GM12878 (cell line): ENCODE measurements at regions not wholly inside any gene's neighbourhood (a gene's known extent, or its start where the extent isn't known, plus 50 kb on each side); places are given as distances from the start of the nearest gene placed in this dataset.

Source experiments
- ATAC-seq: fragments of 200-7000 bp; cut with Tn5 transposase; 3 replicates; pipeline ENCODE4 v1.9.1; 2020; ENCODE audit warnings: mild to moderate bottlenecking, moderate library complexity
- BruUV-seq: library from RNA; stranded (reverse); fragments of 400-500 nt; replicated peaks from 2 replicates; lab custom pipeline; 2021; lab: Mats Ljungman, UMichigan
- CTCF ChIA-PET: fragments of 300-600 bp; sonication (Branson Sonifier 250); formaldehyde crosslinking; extraction: SDS; loops from one replicate; lab custom pipeline; 2021; ENCODE audit warnings: inconsistent platforms; lab: Yijun Ruan, JAX
- POLR2A ChIA-PET: fragments of 350-600 bp; formaldehyde crosslinking; extraction: SDS; loops from one replicate; lab custom pipeline; 2021; ENCODE audit warnings: inconsistent platforms; lab: Charles Lee
- RAD21 ChIA-PET: fragments of 300-600 bp; sonication (Branson Sonifier 250); formaldehyde crosslinking; loops from one replicate; lab custom pipeline; 2023; ENCODE audit warnings: antibody characterized with exemption; ENCODE audit not compliant: unreplicated experiment; lab: Charles Lee
- SMC1A ChIA-PET: fragments of 300-600 bp; sonication (Branson Sonifier 250); formaldehyde crosslinking; loops from one replicate; lab custom pipeline; 2023; ENCODE audit not compliant: unreplicated experiment, uncharacterized antibody; lab: Charles Lee
- DNase-seq: peaks from one replicate; pipeline ENCODE4 v3.0.0-alpha.2; 2011; ENCODE audit warnings: low read depth, low spot score
- FAIRE-seq: peaks from 3 replicates; lab custom pipeline; 2011; peaks lifted over from hg19 to GRCh38; lab: Jason Lieb, UNC
- H2AFZ ChIP-seq: 2 replicates; pipeline ENCODE4 v1.6.0; 2011; ENCODE audit warnings: low read depth, low read length, control low read depth; ENCODE audit not compliant: control insufficient read depth
- H3K27ac ChIP-seq: 2 replicates; pipeline ENCODE4 v1.5.1; 2011; ENCODE audit warnings: control low read depth; ENCODE audit not compliant: control insufficient read depth, insufficient read depth
- H3K27me3 ChIP-seq, 2 experiments: replicated peaks in 1 of 2; 2 replicates each; pipeline versions ENCODE4 v1.6.0 to v1.6.1; 2011; ENCODE audit warnings: low read length in 1 of 2; ENCODE audit not compliant: control insufficient read depth in 2 of 2, insufficient read depth in 2 of 2
- H3K36me3 ChIP-seq, 2 experiments: 2 replicates each; pipeline ENCODE4 v1.5.1; 2011; ENCODE audit warnings: low read length in 1 of 2; ENCODE audit not compliant: control insufficient read depth in 2 of 2, insufficient read depth in 2 of 2
- H3K4me1 ChIP-seq: 2 replicates; pipeline ENCODE4 v1.6.1; 2011; ENCODE audit warnings: mild to moderate bottlenecking, low read length, moderate library complexity, mixed read lengths; ENCODE audit not compliant: control insufficient read depth, insufficient read depth
- H3K4me2 ChIP-seq: 2 replicates; pipeline ENCODE4 v1.6.0; 2011; ENCODE audit warnings: control low read depth; ENCODE audit not compliant: control insufficient read depth, insufficient read depth
- H3K4me3 ChIP-seq: fragments of 200-600 bp; sonication (generic); 2 replicates; pipeline ENCODE4 v1.5.1; 2016
- H3K79me2 ChIP-seq: 2 replicates; pipeline ENCODE4 v1.6.0; 2011; ENCODE audit warnings: low read length; ENCODE audit not compliant: control insufficient read depth, insufficient read depth
- H3K9ac ChIP-seq: 2 replicates; pipeline ENCODE4 v1.8.0; 2011; ENCODE audit warnings: low read length, control low read depth, mixed read lengths; ENCODE audit not compliant: control insufficient read depth, insufficient read depth
- H3K9me3 ChIP-seq: replicated peaks from 3 replicates; pipeline ENCODE4 v1.5.1; 2011; ENCODE audit warnings: mild to moderate bottlenecking, low read length; ENCODE audit not compliant: control insufficient read depth, insufficient read depth
- H4K20me1 ChIP-seq: 2 replicates; pipeline ENCODE4 v1.6.0; 2011; ENCODE audit not compliant: control insufficient read depth, insufficient read depth
- BCL3 ChIP-seq: IDR thresholded peaks from 2 replicates; pipeline ENCODE4 v1.6.1; 2011; ENCODE audit warnings: borderline replicate concordance, low read depth, mild to moderate bottlenecking, moderate library complexity, low read length; ENCODE audit not compliant: insufficient read depth, poor library complexity, severe bottlenecking
- CREB1 ChIP-seq: IDR thresholded peaks from 2 replicates; pipeline ENCODE4 v1.6.1; 2012; ENCODE audit warnings: low read depth, mild to moderate bottlenecking, inconsistent platforms
- JUND ChIP-seq: IDR thresholded peaks from 2 replicates; pipeline ENCODE4 v1.6.1; 2012; ENCODE audit warnings: low read depth, mild to moderate bottlenecking, low read length, improper control_type of control experiment, moderate library complexity
- RELB ChIP-seq: fragments of 450-650 bp; IDR thresholded peaks from 2 replicates; pipeline ENCODE4 v1.6.1; 2017; ENCODE audit warnings: low read depth, mild to moderate bottlenecking, moderate library complexity
- RUNX3 ChIP-seq: IDR thresholded peaks from 2 replicates; pipeline ENCODE4 v1.6.1; 2012; ENCODE audit warnings: low read length, inconsistent platforms
- ZBED1 ChIP-seq: IDR thresholded peaks from 2 replicates; pipeline ENCODE4 v1.6.1; 2016; ENCODE audit warnings: borderline replicate concordance
- ZNF384 ChIP-seq: IDR thresholded peaks from 2 replicates; pipeline ENCODE4 v1.6.1; 2012; ENCODE audit warnings: low read depth, mild to moderate bottlenecking, low read length, improper control_type of control experiment, borderline replicate concordance
- WGBS: methylation state at CpG from one replicate; pipeline ENCODE4 v1.1.6; 2016; ENCODE audit warnings: low lambda C conversion rate; ENCODE audit not compliant: insufficient replicate concordance, insufficient coverage; ENCODE audit errors: missing lambda C conversion rate; 5-methylcytosine and 5-hydroxymethylcytosine counted together
- in situ Hi-C: fragments of 300-500 bp; cut with MboI; formaldehyde crosslinking; loops from 9 replicates; pipeline ENCODE4 v1.14.3; 2018; ENCODE audit warnings: mixed read lengths
- intact Hi-C: fragments of 100-400 bp; cut with micrococcal nuclease; formaldehyde crosslinking; loops from one replicate; pipeline ENCODE4 v1.14.2; 2022; ENCODE audit not compliant: unreplicated experiment

- intact Hi-C loops, result no loop called here
- BruUV-seq, result no TSS peak
- ChIA-PET RAD21 (no interaction called here), CTCF (no interaction called here), SMC1A (no interaction called here), POLR2A (no interaction called here)
- H3K9me3 ChIP-seq, result no peaks in the 10 kb centered on the region
- no peak overlapping the region for H3K4me2 ChIP-seq
- no peaks in the 10 kb centered on the region for H3K79me2 ChIP-seq
- no peak overlapping the region for H3K4me3 ChIP-seq
- no peaks in the 10 kb centered on the region for H3K36me3 ChIP-seq
- no peak overlapping the region for H3K9ac ChIP-seq
- WGBS, result 12% methylated on average over 6 of the region's 6 CpGs
- TF ChIP-seq JUND, result no peak
- no peak for TF ChIP-seq CREB1
- no peak for TF ChIP-seq BCL3
- TF ChIP-seq ZNF384, result no peak
- TF ChIP-seq RUNX3, result no peak
- no peak for TF ChIP-seq RELB
- TF ChIP-seq ZBED1, result no peak
- no peaks in the 10 kb centered on the region for H3K4me1 ChIP-seq
- no peak overlapping the region for H2AFZ ChIP-seq
- no peaks in the 10 kb centered on the region for H4K20me1 ChIP-seq
- no peak for FAIRE-seq
- no peak for DNase-seq
- in situ Hi-C loops, result no loop called here
- no peaks in the 10 kb centered on the region for H3K27me3 ChIP-seq
- no peak overlapping the region for H3K27ac ChIP-seq
- no peak for ATAC-seq
Measured at GRCh38 chr6:23611776-23612381, 514.1 kb upstream of the NRSN1 start.
